ENCODE measurements at regions not wholly inside any gene's neighbourhood (a gene's known extent, or its start where the extent isn't known, plus 50 kb on each side); places are given as distances from the start of the nearest gene placed in this dataset.

DNA sequence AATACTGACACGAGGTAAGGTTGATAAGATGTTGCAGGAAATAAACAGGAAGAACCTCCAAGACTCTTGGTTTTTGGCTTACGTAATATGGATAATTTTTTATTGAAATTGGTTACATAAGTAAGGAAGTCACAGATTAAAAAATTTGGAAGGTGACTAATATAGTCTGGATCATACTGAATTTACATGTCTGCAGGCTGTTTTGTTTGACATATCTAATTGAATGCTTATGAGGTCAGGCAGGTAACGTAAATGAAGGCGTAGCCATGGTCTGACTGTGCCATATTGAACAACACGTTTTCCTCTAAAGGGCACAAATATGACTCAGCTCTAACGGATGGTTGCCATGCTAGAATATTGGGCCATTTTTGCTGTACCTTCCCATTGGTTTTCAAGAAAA is 648.1 kb upstream of the NOVA1 start:
- in situ Hi-C loops (cut with MboI; ENCODE audit: low sequenced_read_pairs): no loop called here

More for the DNA sequence above, 648.1 kb upstream of the NOVA1 start:
- H3K56ac ChIP-seq (ENCODE audit: extremely low read depth, insufficient read depth, low read length): no peak overlapping the region
- no peak overlapping the region for H4K91ac ChIP-seq (ENCODE audit: insufficient read depth, low read depth, low read length)
- H4K8ac ChIP-seq (ENCODE audit: low read depth in 2 of 2, low read length in 2 of 2): no peak overlapping the region
- no peak overlapping the region for H4K5ac ChIP-seq (ENCODE audit: low read depth, low read length)
- H3K27ac ChIP-seq (ENCODE audit: insufficient read depth, low read length): no peak overlapping the region
- POLR2A ChIA-PET (ENCODE audit: unreplicated experiment): no interaction called here
- no peak for DNase-seq
- dilution Hi-C loops (cut with HindIII; ENCODE audit: low sequenced_read_pairs, unreplicated experiment) (no loop called here), intact Hi-C loops (cut with micrococcal nuclease) (no loop called here)
- H3K79me1 ChIP-seq (ENCODE audit: low read depth in 1 of 2, low read length in 2 of 2): no peaks in the 10 kb centered on the region
- 0 out of 2 replicates have a peak, but pooled peaks cover 3% of the 10 kb centered on the region for H3K9me3 ChIP-seq (ENCODE audit: control insufficient read depth, insufficient read depth, low read length)
- no peak overlapping the region for H3K4me3 ChIP-seq (ENCODE audit: insufficient read depth, low read depth, low read length)
- H2AK9ac ChIP-seq (replicated peaks; ENCODE audit: low read depth, low read length, poor library complexity): no peak overlapping the region
- 37% methylated on average over 2 of the region's 6 CpGs; no CpG with 5 or more reads in 1 of the 2 experiments for WGBS, 2 experiments (ENCODE audit: extremely low coverage in 2 of 2, insufficient read length in 1 of 2)
- no peaks in the 10 kb centered on the region for H3K36me3 ChIP-seq (ENCODE audit: control insufficient read depth, insufficient read depth, low read length)
- H3K9ac ChIP-seq (ENCODE audit: low read depth, low read length): no peak overlapping the region
- TF ChIP-seq POLR2A (IDR thresholded peaks at IDR 0.05; ENCODE audit: low read depth, low read length) (no peak), MAFK (IDR thresholded peaks at IDR 0.05; ENCODE audit: low read depth, low read length) (no peak), CEBPB (IDR thresholded peaks at IDR 0.05; ENCODE audit: low read depth, low read length) (no peak), CHD1 (IDR thresholded peaks at IDR 0.05; ENCODE audit: low read depth, low read length) (no peak)
- H2BK20ac ChIP-seq (ENCODE audit: low read depth, low read length): no peak overlapping the region
- CTCF ChIA-PET: no interaction called here
- no peak for ATAC-seq (ENCODE audit: low read depth)
- no peak overlapping the region for H3K14ac ChIP-seq (replicated peaks; ENCODE audit: low read depth, low read length)
- H3K27me3 ChIP-seq (ENCODE audit: control insufficient read depth, insufficient read depth, low read length): no peaks in the 10 kb centered on the region
- H2BK15ac ChIP-seq (ENCODE audit: low read depth, low read length): no peak overlapping the region
- no peaks in the 10 kb centered on the region for H3K9me1 ChIP-seq (ENCODE audit: insufficient read depth, low read length)
- H3K23ac ChIP-seq (ENCODE audit: low read depth, low read length): no peak overlapping the region
- no peak overlapping the region for H2AK5ac ChIP-seq (ENCODE audit: low read depth, low read length)
- H3K4ac ChIP-seq (ENCODE audit: low read depth, low read length): no peak overlapping the region
- H3K18ac ChIP-seq (ENCODE audit: low read depth, low read length): no peak overlapping the region
- no peak overlapping the region for H2AFZ ChIP-seq (replicated peaks; ENCODE audit: low read length, poor library complexity)
- H2BK5ac ChIP-seq (ENCODE audit: low read depth, low read length, poor library complexity, severe bottlenecking): no peak overlapping the region
- H3K4me1 ChIP-seq (ENCODE audit: control insufficient read depth, insufficient read depth, low read length): no peaks in the 10 kb centered on the region
- H4K20me1 ChIP-seq (ENCODE audit: insufficient read depth, low read length): no peaks in the 10 kb centered on the region
- no peak overlapping the region for H2BK120ac ChIP-seq (ENCODE audit: low read depth, low read length)
- BruUV-seq (replicated peaks): no TSS peak
- no peak overlapping the region for H3K4me2 ChIP-seq (ENCODE audit: low read depth, low read length)

All from IMR-90 (cell line).